Panc1 (cell line): ENCODE measurements at regions not wholly inside any gene's neighbourhood (a gene's known extent, or its start where the extent isn't known, plus 50 kb on each side); places are given as distances from the start of the nearest gene placed in this dataset.
"Not testable (repeated sequence)": the region's sequence is repeated elsewhere in the genome, so short reads cannot be mapped to it uniquely, and the experiment has no call there.

ENCODE experiments used
- ATAC-seq: fragments of 200-7000 bp; cut with Tn5 transposase; 2 replicates; pipeline ENCODE4 v1.9.1; 2020; ENCODE audit warnings: mild to moderate bottlenecking, moderate library complexity
- BruUV-seq: library from RNA; stranded (reverse); fragments of 400-500 nt; replicated peaks from 2 replicates; lab custom pipeline; 2021; lab: Mats Ljungman, UMichigan
- CTCF ChIA-PET: fragments of 300-600 bp; sonication (Branson Sonifier 250); formaldehyde crosslinking; loops from one replicate; lab custom pipeline; 2022; ENCODE audit warnings: antibody characterized with exemption; lab: Charles Lee
- POLR2A ChIA-PET: fragments of 300-600 bp; sonication (Branson Sonifier 250); formaldehyde crosslinking; loops from one replicate; lab custom pipeline; 2022; ENCODE audit warnings: antibody characterized with exemption; lab: Charles Lee
- DNase-seq: peaks from one replicate; pipeline ENCODE4 v3.0.0-alpha.2; 2010; ENCODE audit warnings: low read depth, low spot score
- H3K27ac ChIP-seq: 2 replicates; pipeline ENCODE4 v1.5.1; 2011; ENCODE audit warnings: mild to moderate bottlenecking, low read length, inconsistent platforms
- H3K27me3 ChIP-seq: fragments of 200-500 bp; sonication (Bioruptor generic); 2 replicates; pipeline ENCODE4 v1.6.0; 2014; ENCODE audit warnings: low read length, inconsistent platforms; ENCODE audit not compliant: control insufficient read depth, insufficient read depth
- H3K36me3 ChIP-seq: fragments of 200-500 bp; sonication (Bioruptor generic); 2 replicates; pipeline ENCODE4 v1.5.1; 2014; ENCODE audit warnings: inconsistent platforms, mild to moderate bottlenecking, low read length, moderate library complexity; ENCODE audit not compliant: control insufficient read depth, insufficient read depth
- H3K4me1 ChIP-seq: 2 replicates; pipeline ENCODE4 v1.5.1; 2011; ENCODE audit warnings: inconsistent platforms, mild to moderate bottlenecking, low read length, moderate library complexity; ENCODE audit not compliant: control insufficient read depth, insufficient read depth
- H3K4me3 ChIP-seq, 2 experiments: 2 replicates each; pipeline ENCODE4 v1.5.1; 2011 to 2012; ENCODE audit warnings: low read depth in 2 of 2, low read length in 2 of 2, mild to moderate bottlenecking in 2 of 2, inconsistent platforms in 1 of 2, moderate library complexity in 1 of 2
- H3K9me3 ChIP-seq: fragments of 200-500 bp; sonication (Bioruptor generic); 2 replicates; pipeline ENCODE4 v1.5.1; 2014; ENCODE audit warnings: low read depth, mild to moderate bottlenecking, inconsistent platforms, low read length, moderate library complexity; ENCODE audit not compliant: control insufficient read depth, insufficient read depth
- CTCF ChIP-seq: fragments of 450-650 bp; IDR thresholded peaks from 2 replicates; pipeline ENCODE4 v1.5.1; 2017; ENCODE audit warnings: mild to moderate bottlenecking
- POLR2AphosphoS5 ChIP-seq: IDR thresholded peaks from 2 replicates; pipeline ENCODE4 v1.6.1; 2012; ENCODE audit warnings: mild to moderate bottlenecking, low read depth, low read length, moderate library complexity
- REST ChIP-seq, 2 experiments: IDR thresholded peaks; 2 replicates each; pipeline ENCODE4 v1.6.1; 2011 to 2012; ENCODE audit warnings: low read depth in 2 of 2, control low read depth in 1 of 2, low read length in 1 of 2, mild to moderate bottlenecking in 1 of 2, moderate library complexity in 1 of 2; ENCODE audit not compliant: insufficient read depth in 1 of 2
- SIN3A ChIP-seq: IDR thresholded peaks from 2 replicates; pipeline ENCODE4 v1.6.1; 2012; ENCODE audit warnings: low read depth, mild to moderate bottlenecking, low read length, moderate library complexity, borderline replicate concordance; ENCODE audit not compliant: insufficient read depth
- TCF7L2 ChIP-seq: IDR thresholded peaks from 2 replicates; pipeline ENCODE4 v1.6.1; 2011; ENCODE audit warnings: mild to moderate bottlenecking, low read depth, low read length, inconsistent platforms
- in situ Hi-C: cut with HindIII; loops from 2 replicates; pipeline ENCODE4 v1.10.0; 2016; ENCODE audit warnings: low sequenced_read_pairs, low pct_unique_long_range_greater_than_20kb
- intact Hi-C: fragments of 100-400 bp; cut with micrococcal nuclease; formaldehyde crosslinking; loops from one replicate; pipeline ENCODE4 v1.10.0; 2022; ENCODE audit not compliant: unreplicated experiment

- ChIA-PET CTCF (no interaction called here), POLR2A (no interaction called here)
- in situ Hi-C loops = no loop called here
- Histone ChIP-seq H3K9me3 (peaks cover 11% of the 10 kb centered on the region; the same call in 1 of the 2 replicates), H3K4me3 (no peak overlapping the region), H3K4me1 (no peaks in the 10 kb centered on the region), H3K27ac (no peak overlapping the region), H3K27me3 (no peaks in the 10 kb centered on the region), H3K36me3 (no peaks in the 10 kb centered on the region)
- no peak for DNase-seq
- ATAC-seq = no peak
- TF ChIP-seq TCF7L2 = no peak
- no peak for TF ChIP-seq CTCF
- TF ChIP-seq REST (IDR thresholded peaks at IDR 0.05; ENCODE audit: insufficient read depth in 1 of 2, low read depth in 2 of 2, low read length in 1 of 2) = no peak
- TF ChIP-seq POLR2AphosphoS5 = no peak
- BruUV-seq = no TSS peak
- intact Hi-C loops = no loop called here
Measured at GRCh38 chr3:145251311-145251710, 909.7 kb downstream of the PLOD2 start.

- POLR2A ChIA-PET, H3K27me3 ChIP-seq, H3K4me1 ChIP-seq, ATAC-seq, H3K27ac ChIP-seq, H3K36me3 ChIP-seq, DNase-seq, H3K4me3 ChIP-seq, H3K9me3 ChIP-seq, BruUV-seq, CTCF ChIA-PET, in situ Hi-C loops, intact Hi-C loops: not testable (repeated sequence)
Measured at GRCh38 chr3:145257967-145258366, 903.0 kb downstream of the PLOD2 start.

GRCh38 chr3:145259166-145259880 lies 901.7 kb downstream of the PLOD2 start:
- ATAC-seq (no peak), DNase-seq (no peak)
- H3K27ac ChIP-seq = no peak overlapping the region
- no peaks in the 10 kb centered on the region for H3K36me3 ChIP-seq
- no TSS peak for BruUV-seq
- no peak overlapping the region for H3K4me3 ChIP-seq
- TF ChIP-seq POLR2AphosphoS5 = no peak
- TF ChIP-seq CTCF = no peak
- TF ChIP-seq SIN3A = no peak
- TF ChIP-seq TCF7L2 = no peak
- no peak for TF ChIP-seq REST (IDR thresholded peaks at IDR 0.05; ENCODE audit: insufficient read depth in 1 of 2, low read depth in 2 of 2, low read length in 1 of 2)
- ChIA-PET POLR2A (no interaction called here), CTCF (no interaction called here)
- in situ Hi-C loops (no loop called here), intact Hi-C loops (no loop called here)
- H3K9me3 ChIP-seq = 0 out of 2 replicates have a peak, but pooled peaks cover 5% of the 10 kb centered on the region
- H3K4me1 ChIP-seq = no peaks in the 10 kb centered on the region
- no peaks in the 10 kb centered on the region for H3K27me3 ChIP-seq
